ENCODE measurements at regions not wholly inside any gene's neighbourhood (a gene's known extent, or its start where the extent isn't known, plus 50 kb on each side); places are given as distances from the start of the nearest gene placed in this dataset.

DNA sequence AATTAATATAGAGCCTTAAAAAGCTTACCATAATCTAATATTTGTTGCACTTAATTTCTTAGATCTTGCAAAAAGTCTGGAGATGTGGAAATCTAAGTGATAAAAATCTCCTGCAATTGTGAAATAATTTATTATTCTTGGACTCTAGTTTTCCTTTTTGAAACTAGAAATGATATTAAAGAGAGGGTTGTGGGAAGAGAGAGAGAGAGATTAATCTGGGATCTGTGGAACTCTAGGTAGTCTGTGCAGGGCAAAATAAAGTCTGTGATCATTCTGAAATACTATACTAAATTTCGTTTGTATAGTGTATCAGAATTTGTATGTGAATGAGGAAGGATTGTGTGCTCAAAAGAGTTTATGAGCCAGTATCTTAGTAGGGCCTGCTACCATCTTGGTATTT, 692.3 kb downstream of the RWDD3 start:
- no peaks in the 10 kb centered on the region for H3K27me3 ChIP-seq (ENCODE audit: low read length)
- no peaks in the 10 kb centered on the region for H3K36me3 ChIP-seq (ENCODE audit: low read length)
- no peak for TF ChIP-seq EZH2phosphoT487 (conservative IDR thresholded peaks at IDR 0.05; ENCODE audit: low read length)
- no peak for TF ChIP-seq CTCF (IDR thresholded peaks at IDR 0.05; ENCODE audit: insufficient read depth, low read length, poor library complexity, severe bottlenecking)
- no peaks in the 10 kb centered on the region for H3K9me2 ChIP-seq (replicated peaks; ENCODE audit: insufficient read depth, low read length)
- H3K4me3 ChIP-seq (ENCODE audit: insufficient read depth, low read length, poor library complexity, severe bottlenecking) = no peak overlapping the region
- no peaks in the 10 kb centered on the region for H3K79me2 ChIP-seq (ENCODE audit: insufficient read depth, low read length)
- H3F3A ChIP-seq (ENCODE audit: insufficient read depth) = no peaks in the 10 kb centered on the region
- no peak overlapping the region for H2AFZ ChIP-seq (ENCODE audit: low read depth, low read length, severe bottlenecking)
- H3K9ac ChIP-seq (ENCODE audit: low read length) = no peak overlapping the region
- no peak overlapping the region for H3K4me2 ChIP-seq (ENCODE audit: low read depth, low read length, poor library complexity, severe bottlenecking)
- H3K27ac ChIP-seq (ENCODE audit: low read depth, low read length) = no peak overlapping the region
- H3K9me3 ChIP-seq (ENCODE audit: insufficient read depth, low read length) = no peaks in the 10 kb centered on the region
- no peaks in the 10 kb centered on the region for H4K20me1 ChIP-seq (ENCODE audit: low read depth, low read length)

- Histone ChIP-seq H3K9ac (ENCODE audit: low read length) (no peak overlapping the region), H3K27ac (ENCODE audit: low read depth, low read length) (no peak overlapping the region), H2AFZ (ENCODE audit: low read depth, low read length, severe bottlenecking) (no peak overlapping the region), H3K9me3 (ENCODE audit: insufficient read depth, low read length) (no peaks in the 10 kb centered on the region), H3K79me2 (ENCODE audit: insufficient read depth, low read length) (no peaks in the 10 kb centered on the region), H4K20me1 (ENCODE audit: low read depth, low read length) (no peaks in the 10 kb centered on the region), H3F3A (ENCODE audit: insufficient read depth) (no peaks in the 10 kb centered on the region), H3K9me2 (replicated peaks; ENCODE audit: insufficient read depth, low read length) (no peaks in the 10 kb centered on the region), H3K4me2 (ENCODE audit: low read depth, low read length, poor library complexity, severe bottlenecking) (no peak overlapping the region), H3K36me3 (ENCODE audit: low read length) (no peaks in the 10 kb centered on the region), H3K27me3 (ENCODE audit: low read length) (no peaks in the 10 kb centered on the region), H3K4me3 (ENCODE audit: insufficient read depth, low read length, poor library complexity, severe bottlenecking) (no peak overlapping the region)
- no peak for TF ChIP-seq CTCF (IDR thresholded peaks at IDR 0.05; ENCODE audit: insufficient read depth, low read length, poor library complexity, severe bottlenecking)
- TF ChIP-seq EZH2phosphoT487 (conservative IDR thresholded peaks at IDR 0.05; ENCODE audit: low read length) = no peak
These were observed 693.1 kb downstream of the RWDD3 start for GRCh38 chr1:95927061-95927460.

- Histone ChIP-seq H3K9ac (ENCODE audit: low read length) (no peak overlapping the region), H3K4me2 (ENCODE audit: low read depth, low read length, poor library complexity, severe bottlenecking) (no peak overlapping the region), H3K4me3 (ENCODE audit: insufficient read depth, low read length, poor library complexity, severe bottlenecking) (no peak overlapping the region), H2AFZ (ENCODE audit: low read depth, low read length, severe bottlenecking) (no peak overlapping the region), H3K27me3 (ENCODE audit: low read length) (no peaks in the 10 kb centered on the region), H3K27ac (ENCODE audit: low read depth, low read length) (no peak overlapping the region), H3K9me2 (replicated peaks; ENCODE audit: insufficient read depth, low read length) (no peaks in the 10 kb centered on the region), H3F3A (ENCODE audit: insufficient read depth) (no peaks in the 10 kb centered on the region), H3K9me3 (ENCODE audit: insufficient read depth, low read length) (no peaks in the 10 kb centered on the region), H3K79me2 (ENCODE audit: insufficient read depth, low read length) (no peaks in the 10 kb centered on the region), H4K20me1 (ENCODE audit: low read depth, low read length) (no peaks in the 10 kb centered on the region), H3K36me3 (ENCODE audit: low read length) (no peaks in the 10 kb centered on the region)
- TF ChIP-seq CTCF (IDR thresholded peaks at IDR 0.05; ENCODE audit: insufficient read depth, low read length, poor library complexity, severe bottlenecking) (no peak), EZH2phosphoT487 (conservative IDR thresholded peaks at IDR 0.05; ENCODE audit: low read length) (no peak)
These were observed 701.7 kb downstream of the RWDD3 start for GRCh38 chr1:95935719-95936118.
